Activated gamma-delta T cell treated with anti-CD3 and anti-CD28 coated beads, Interleukin-2, amount 50 U/mL, for 16 hours (primary cell): ENCODE measurements at regions not wholly inside any gene's neighbourhood (a gene's known extent, or its start where the extent isn't known, plus 50 kb on each side); places are given as distances from the start of the nearest gene placed in this dataset.

Source experiments
- DNase-seq: peaks from one replicate; pipeline ENCODE4 v3.0.0-alpha.2; 2020; ENCODE audit warnings: low read depth

- no peak for DNase-seq
Observed at GRCh38 chr15:97026781-97027180, 696.3 kb downstream of the NR2F2 start.

- DNase-seq = no peak
Observed at GRCh38 chr15:97027772-97028171, 697.3 kb downstream of the NR2F2 start.

- DNase-seq = no peak
Observed at GRCh38 chr15:97030251-97030650, 699.8 kb downstream of the NR2F2 start.

GRCh38 chr15:97036301-97036700 is 705.8 kb downstream of the NR2F2 start:
- no peak for DNase-seq

- no peak for DNase-seq
Observed at GRCh38 chr15:97037080-97037479, 706.6 kb downstream of the NR2F2 start.

GRCh38 chr15:97045666-97046421 is 715.3 kb downstream of the NR2F2 start:
- DNase-seq = no peak

- DNase-seq = no peak
Observed at GRCh38 chr15:97052513-97052912, 722.0 kb downstream of the NR2F2 start.

GRCh38 chr15:97053635-97054034 is 723.1 kb downstream of the NR2F2 start:
- DNase-seq = no peak

GRCh38 chr15:97057503-97057902 is 727.0 kb downstream of the NR2F2 start:
- DNase-seq = no peak

GRCh38 chr15:97059281-97059680 is 728.8 kb downstream of the NR2F2 start:
- no peak for DNase-seq

GRCh38 chr15:97061392-97061791 is 730.9 kb downstream of the NR2F2 start:
- no peak for DNase-seq

- no peak for DNase-seq
Observed at GRCh38 chr15:97071668-97072067, 741.2 kb downstream of the NR2F2 start.

GRCh38 chr15:97072545-97072944 is 742.0 kb downstream of the NR2F2 start:
- DNase-seq = no peak

GRCh38 chr15:97076011-97076410 is 745.5 kb downstream of the NR2F2 start:
- DNase-seq = no peak

GRCh38 chr15:97077975-97078374 is 747.5 kb downstream of the NR2F2 start:
- DNase-seq = no peak

- DNase-seq = no peak
Observed at GRCh38 chr15:97078591-97078990, 748.1 kb downstream of the NR2F2 start.

GRCh38 chr15:97081666-97082226 is 751.2 kb downstream of the NR2F2 start:
- DNase-seq = no peak

GRCh38 chr15:97082830-97083229 is 752.3 kb downstream of the NR2F2 start:
- DNase-seq = no peak

GRCh38 chr15:97084650-97085049 is 754.1 kb downstream of the NR2F2 start:
- no peak for DNase-seq

- DNase-seq = no peak
Observed at GRCh38 chr15:97085731-97086130, 755.2 kb downstream of the NR2F2 start.

GRCh38 chr15:97087006-97087741 is 756.7 kb downstream of the NR2F2 start:
- no peak for DNase-seq

- DNase-seq = no peak
Observed at GRCh38 chr15:97091093-97091492, 760.6 kb downstream of the NR2F2 start.

GRCh38 chr15:97092656-97093055 is 762.2 kb downstream of the NR2F2 start:
- DNase-seq = no peak
